ENCODE measurements at regions not wholly inside any gene's neighbourhood (a gene's known extent, or its start where the extent isn't known, plus 50 kb on each side); places are given as distances from the start of the nearest gene placed in this dataset.

DNA sequence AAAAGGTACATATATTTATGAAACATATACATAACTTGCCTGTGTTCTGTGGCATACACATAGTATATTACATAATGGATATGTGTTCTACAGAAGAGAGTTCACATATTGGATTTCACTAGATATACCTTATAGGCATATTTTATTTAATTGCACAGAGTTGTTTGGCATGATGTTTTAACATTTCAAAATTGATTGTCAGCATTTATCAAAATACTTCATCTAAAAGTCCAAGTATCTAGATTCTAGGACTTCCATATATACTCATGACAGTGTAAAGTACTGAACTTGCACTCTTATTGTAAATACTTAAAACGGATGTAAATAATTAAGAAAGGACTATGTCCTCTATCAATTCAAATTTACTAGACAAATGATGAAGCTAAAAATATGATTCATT is 995.3 kb upstream of the LRRTM1 start:
- H3K4me2 ChIP-seq (ENCODE audit: low read length): no peak overlapping the region
- no peaks in the 10 kb centered on the region for H3K79me2 ChIP-seq (ENCODE audit: insufficient read depth, low read length)
- no peak overlapping the region for H3K27ac ChIP-seq (ENCODE audit: low read depth, low read length, poor library complexity, severe bottlenecking)
- no peaks in the 10 kb centered on the region for H3F3A ChIP-seq (ENCODE audit: insufficient read depth, low read length)
- H4K20me1 ChIP-seq (ENCODE audit: insufficient read depth, low read length): no peaks in the 10 kb centered on the region
- H3K4me3 ChIP-seq (ENCODE audit: low read depth, low read length, poor library complexity, severe bottlenecking): no peak overlapping the region
- no peaks in the 10 kb centered on the region for H3K9me3 ChIP-seq (ENCODE audit: low read length)
- H3K9ac ChIP-seq (ENCODE audit: low read length): no peak overlapping the region
- no peaks in the 10 kb centered on the region for H3K4me1 ChIP-seq (ENCODE audit: insufficient read depth, low read length, severe bottlenecking)
- no peaks in the 10 kb centered on the region for H3K27me3 ChIP-seq (ENCODE audit: insufficient read depth, low read length)
- no peaks in the 10 kb centered on the region for H3K9me2 ChIP-seq (ENCODE audit: low read depth, low read length)
- TF ChIP-seq EZH2 (IDR thresholded peaks at IDR 0.05; ENCODE audit: borderline replicate concordance, low read length) (no peak), CTCF (IDR thresholded peaks at IDR 0.05; ENCODE audit: low read length) (no peak)
- no peaks in the 10 kb centered on the region for H3K36me3 ChIP-seq (ENCODE audit: insufficient read depth, low read length)
- no peak overlapping the region for H2AFZ ChIP-seq (ENCODE audit: low read length)

DNA sequence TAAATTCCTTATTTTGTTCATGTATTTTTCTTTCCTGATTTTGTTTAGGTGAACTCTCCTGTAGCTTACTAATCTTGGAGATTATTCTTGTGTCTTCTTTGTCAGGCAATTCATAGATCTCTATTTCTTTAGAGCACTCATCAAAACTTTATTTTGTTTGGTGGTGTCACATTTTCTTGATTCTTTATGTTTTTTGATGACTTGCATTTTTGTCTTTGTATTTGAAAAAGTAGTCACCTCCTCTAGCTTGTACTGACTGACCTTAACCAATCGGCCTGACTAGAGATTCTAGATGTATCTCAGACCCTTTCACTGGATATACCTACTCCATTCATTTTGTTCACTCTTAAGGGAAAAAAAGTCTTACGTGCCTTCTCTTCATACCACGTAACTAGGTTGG is 986.3 kb upstream of the LRRTM1 start:
- Histone ChIP-seq H3K27me3 (ENCODE audit: insufficient read depth, low read length) (no peaks in the 10 kb centered on the region), H3K4me2 (ENCODE audit: low read length) (no peak overlapping the region), H3K27ac (ENCODE audit: low read depth, low read length, poor library complexity, severe bottlenecking) (no peak overlapping the region), H3F3A (ENCODE audit: insufficient read depth, low read length) (no peaks in the 10 kb centered on the region), H2AFZ (ENCODE audit: low read length) (no peak overlapping the region), H3K9ac (ENCODE audit: low read length) (no peak overlapping the region), H3K4me3 (ENCODE audit: low read depth, low read length, poor library complexity, severe bottlenecking) (no peak overlapping the region), H3K36me3 (ENCODE audit: insufficient read depth, low read length) (no peaks in the 10 kb centered on the region), H3K4me1 (ENCODE audit: insufficient read depth, low read length, severe bottlenecking) (no peaks in the 10 kb centered on the region), H3K9me3 (ENCODE audit: low read length) (no peaks in the 10 kb centered on the region), H4K20me1 (ENCODE audit: insufficient read depth, low read length) (no peaks in the 10 kb centered on the region), H3K9me2 (ENCODE audit: low read depth, low read length) (no peaks in the 10 kb centered on the region), H3K79me2 (ENCODE audit: insufficient read depth, low read length) (no peaks in the 10 kb centered on the region)
- TF ChIP-seq EZH2 (IDR thresholded peaks at IDR 0.05; ENCODE audit: borderline replicate concordance, low read length) (no peak), CTCF (IDR thresholded peaks at IDR 0.05; ENCODE audit: low read length) (no peak)

- Histone ChIP-seq H4K20me1 (ENCODE audit: insufficient read depth, low read length) (no peaks in the 10 kb centered on the region), H3K27me3 (ENCODE audit: insufficient read depth, low read length) (no peaks in the 10 kb centered on the region), H3K4me2 (ENCODE audit: low read length) (no peak overlapping the region), H3K27ac (ENCODE audit: low read depth, low read length, poor library complexity, severe bottlenecking) (no peak overlapping the region), H3K4me1 (ENCODE audit: insufficient read depth, low read length, severe bottlenecking) (no peaks in the 10 kb centered on the region), H3K9me2 (ENCODE audit: low read depth, low read length) (no peaks in the 10 kb centered on the region), H3K79me2 (ENCODE audit: insufficient read depth, low read length) (no peaks in the 10 kb centered on the region), H3K36me3 (ENCODE audit: insufficient read depth, low read length) (no peaks in the 10 kb centered on the region), H2AFZ (ENCODE audit: low read length) (no peak overlapping the region), H3K4me3 (ENCODE audit: low read depth, low read length, poor library complexity, severe bottlenecking) (no peak overlapping the region), H3F3A (ENCODE audit: insufficient read depth, low read length) (no peaks in the 10 kb centered on the region), H3K9ac (ENCODE audit: low read length) (no peak overlapping the region), H3K9me3 (ENCODE audit: low read length) (no peaks in the 10 kb centered on the region)
- TF ChIP-seq EZH2 (IDR thresholded peaks at IDR 0.05; ENCODE audit: borderline replicate concordance, low read length): no peak
Observed at GRCh38 chr2:81283081-81283480, 978.5 kb upstream of the LRRTM1 start.

DNA sequence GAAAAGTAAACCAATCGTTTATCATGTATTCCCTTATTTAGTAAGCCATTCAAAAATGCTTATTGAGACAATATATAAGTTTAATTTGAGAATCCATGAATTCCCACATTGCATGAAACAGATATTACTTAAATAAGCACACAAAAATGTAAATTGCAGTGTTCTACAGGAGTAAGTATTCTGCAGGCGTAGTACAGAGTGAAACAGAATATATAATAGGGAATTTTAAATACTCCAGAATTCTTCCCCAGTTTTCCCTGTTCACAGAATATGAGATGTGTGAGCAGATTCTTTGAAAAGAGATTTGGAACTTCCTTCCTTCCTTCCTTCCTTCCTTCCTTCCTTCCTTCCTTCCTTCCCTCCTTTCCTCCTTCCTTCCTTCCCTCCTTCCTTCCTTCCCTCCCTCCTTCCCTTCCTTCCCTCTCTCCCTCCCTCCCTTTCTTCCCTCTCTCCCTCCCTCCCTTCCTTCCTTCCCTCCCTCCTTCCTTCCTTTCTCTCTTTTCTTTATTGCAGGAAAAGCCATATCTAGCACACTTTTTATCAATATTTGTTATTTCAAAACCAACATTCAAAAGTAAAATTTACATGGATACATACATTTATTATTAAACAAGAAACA is 977.7 kb upstream of the LRRTM1 start:
- no peaks in the 10 kb centered on the region for H3K4me1 ChIP-seq (ENCODE audit: insufficient read depth, low read length, severe bottlenecking)
- no peak overlapping the region for H2AFZ ChIP-seq (ENCODE audit: low read length)
- H3K4me3 ChIP-seq (ENCODE audit: low read depth, low read length, poor library complexity, severe bottlenecking): no peak overlapping the region
- no peak overlapping the region for H3K4me2 ChIP-seq (ENCODE audit: low read length)
- H3K36me3 ChIP-seq (ENCODE audit: insufficient read depth, low read length): no peaks in the 10 kb centered on the region
- H3K27ac ChIP-seq (ENCODE audit: low read depth, low read length, poor library complexity, severe bottlenecking): no peak overlapping the region
- no peaks in the 10 kb centered on the region for H3F3A ChIP-seq (ENCODE audit: insufficient read depth, low read length)
- no peak overlapping the region for H3K9ac ChIP-seq (ENCODE audit: low read length)
- no peaks in the 10 kb centered on the region for H3K9me3 ChIP-seq (ENCODE audit: low read length)
- TF ChIP-seq CTCF (IDR thresholded peaks at IDR 0.05; ENCODE audit: low read length) (no peak), EZH2 (IDR thresholded peaks at IDR 0.05; ENCODE audit: borderline replicate concordance, low read length) (no peak)
- no peaks in the 10 kb centered on the region for H3K79me2 ChIP-seq (ENCODE audit: insufficient read depth, low read length)
- no peaks in the 10 kb centered on the region for H3K27me3 ChIP-seq (ENCODE audit: insufficient read depth, low read length)
- no peaks in the 10 kb centered on the region for H3K9me2 ChIP-seq (ENCODE audit: low read depth, low read length)
- H4K20me1 ChIP-seq (ENCODE audit: insufficient read depth, low read length): no peaks in the 10 kb centered on the region
